HG02885 (cell line): ENCODE measurements at regions not wholly inside any gene's neighbourhood (a gene's known extent, or its start where the extent isn't known, plus 50 kb on each side); places are given as distances from the start of the nearest gene placed in this dataset.

Source experiments
- ATAC-seq: cut with Tn5 transposase; IDR thresholded peaks from one replicate; pipeline ENCODE4 v1.9.1; 2021; ENCODE audit warnings: mild to moderate bottlenecking; ENCODE audit not compliant: unreplicated experiment, poor library complexity

DNA sequence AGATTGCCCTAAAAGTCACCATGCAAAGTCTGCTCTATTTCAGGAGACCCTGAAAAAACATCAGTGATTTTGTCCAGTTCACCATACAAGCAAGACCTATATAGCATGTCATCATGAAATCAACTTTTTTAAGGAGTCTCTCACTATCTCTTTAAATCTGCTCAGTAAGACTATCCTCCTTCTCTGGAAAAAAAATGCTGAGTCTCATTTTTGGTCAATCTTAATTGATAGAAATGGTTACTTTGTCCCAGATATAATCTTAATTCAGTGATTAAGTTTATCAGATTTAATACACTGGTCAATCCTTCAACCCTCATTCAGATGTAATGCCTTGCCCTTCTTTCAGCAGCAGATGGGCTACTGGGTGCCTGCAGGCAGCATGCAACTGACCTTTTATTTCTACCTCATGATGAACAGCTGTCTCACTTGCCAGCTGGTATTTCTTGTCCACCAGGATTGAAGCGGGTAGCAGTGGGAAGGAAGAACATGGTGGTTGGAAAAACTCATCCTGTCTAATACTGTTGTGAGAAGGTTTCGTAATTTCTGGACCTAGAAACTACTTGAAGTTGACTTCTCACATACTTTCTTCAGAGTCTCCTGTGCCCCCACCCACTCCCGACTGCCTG is 375.3 kb downstream of the DNAH5 start:
- no peak for ATAC-seq

DNA sequence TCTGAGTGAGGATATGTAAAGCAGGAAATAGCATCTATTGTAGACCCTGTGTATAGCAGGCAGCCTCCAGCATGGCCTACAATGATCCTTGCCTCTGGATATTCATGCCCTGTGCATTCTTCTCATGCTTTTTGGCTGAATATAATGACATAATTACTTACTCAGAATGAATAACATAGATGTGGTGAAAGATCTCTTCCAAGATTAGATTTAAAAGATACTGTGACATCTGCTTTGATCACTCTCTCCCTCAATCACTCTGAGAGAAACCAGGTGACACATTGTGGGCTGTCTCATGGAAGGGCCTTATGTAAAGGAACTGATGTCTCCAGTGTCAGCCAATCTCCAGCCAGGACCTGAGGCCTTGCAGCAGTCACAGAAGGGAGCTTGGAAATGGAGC is 376.7 kb downstream of the DNAH5 start:
- no peak for ATAC-seq

DNA sequence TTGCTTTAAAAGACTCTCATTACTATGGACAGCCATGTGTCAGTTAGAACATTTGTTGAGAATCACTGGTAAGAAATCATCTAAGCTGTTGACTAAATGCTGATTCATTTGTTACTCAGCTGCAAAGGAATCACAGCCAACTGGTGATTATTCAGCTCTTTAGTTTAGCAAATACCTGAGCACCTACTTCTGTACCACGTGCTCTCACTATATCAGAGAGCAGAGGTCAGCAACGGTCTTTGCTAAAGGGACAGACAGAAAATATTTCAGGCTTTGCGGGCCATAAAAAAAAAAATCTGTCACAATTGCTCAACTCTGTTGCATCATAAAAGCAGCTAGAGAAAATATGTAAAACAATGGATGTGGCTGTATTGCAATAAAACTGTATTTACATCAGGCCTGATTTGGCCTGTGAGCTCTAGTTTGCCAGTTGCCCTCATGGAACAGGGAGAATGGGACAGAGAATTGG is 377.6 kb downstream of the DNAH5 start:
- ATAC-seq, result no peak

DNA sequence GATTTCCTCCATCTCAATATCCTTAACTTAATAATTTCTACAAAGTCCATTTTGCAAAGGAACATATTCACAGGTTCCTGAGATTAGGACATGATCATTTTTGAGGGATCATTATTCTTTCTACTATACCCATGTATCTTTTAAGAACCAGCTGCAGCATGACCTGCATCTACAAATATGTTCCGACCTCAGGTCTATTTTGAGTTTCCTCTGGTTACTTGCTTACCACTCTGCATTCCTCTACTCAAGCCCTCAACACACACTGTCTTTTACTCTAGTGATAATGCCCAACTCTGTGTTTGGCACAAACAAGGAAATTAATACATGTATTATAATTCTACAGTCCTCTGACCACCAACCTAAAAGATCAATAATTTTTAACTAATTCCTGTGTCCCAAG is 386.1 kb downstream of the DNAH5 start:
- ATAC-seq, result no peak

DNA sequence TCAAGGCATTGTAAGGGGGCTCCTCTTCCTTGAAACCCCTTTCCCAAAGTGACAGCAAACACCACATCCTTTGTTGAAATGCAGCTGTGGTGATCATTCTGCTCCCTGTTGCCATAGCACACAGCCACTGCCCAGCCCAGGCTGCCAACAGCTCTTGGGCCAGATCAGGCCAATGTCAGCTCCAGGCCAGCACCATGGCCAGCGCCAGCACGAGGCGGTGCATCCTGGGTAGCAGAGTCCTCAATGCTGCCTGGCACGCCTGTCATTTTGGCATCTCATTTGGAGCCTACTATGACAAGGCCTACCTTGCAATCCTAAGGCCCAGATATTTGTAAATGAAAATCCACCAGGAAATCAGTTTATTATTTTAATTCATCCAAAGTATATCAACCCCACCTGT is 390.6 kb downstream of the DNAH5 start:
- no peak for ATAC-seq

DNA sequence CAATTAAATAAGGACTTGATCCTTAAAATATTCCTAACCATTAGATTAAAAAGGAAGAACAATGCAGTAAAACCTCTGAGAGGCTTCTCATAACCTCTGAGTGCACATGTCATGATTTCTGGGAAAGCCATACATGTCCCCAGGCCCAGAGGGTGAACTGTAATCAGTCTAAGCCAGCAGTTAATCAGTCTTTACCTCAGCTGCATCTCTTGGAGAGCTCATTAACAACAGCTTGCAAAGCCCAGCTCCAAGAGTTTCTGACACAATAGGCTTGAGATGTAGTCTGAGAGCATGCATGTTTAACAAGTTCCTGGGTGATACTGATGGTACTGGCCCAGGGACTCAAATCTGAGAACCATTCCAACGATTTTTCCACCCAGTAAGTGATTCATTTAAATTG is 392.1 kb downstream of the DNAH5 start:
- ATAC-seq, result no peak

DNA sequence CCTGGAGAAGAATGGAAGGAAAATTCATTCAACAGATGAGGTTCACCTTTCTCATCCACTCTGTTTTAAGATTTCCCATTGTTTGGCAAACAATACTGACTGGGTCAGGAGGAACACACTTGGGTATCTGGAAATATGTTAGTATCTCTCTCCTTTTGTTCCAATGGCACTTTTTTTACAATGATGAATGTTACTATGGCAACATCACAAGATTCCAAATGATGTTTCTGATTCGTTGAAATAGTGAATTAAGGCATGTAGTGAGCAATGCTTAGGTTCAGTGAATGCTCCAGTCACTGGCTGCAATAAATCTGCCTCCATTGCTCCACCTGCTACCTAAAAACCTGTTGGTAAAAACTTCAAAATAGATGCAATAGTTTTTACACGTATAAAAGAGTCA is 392.8 kb downstream of the DNAH5 start:
- ATAC-seq, result no peak

DNA sequence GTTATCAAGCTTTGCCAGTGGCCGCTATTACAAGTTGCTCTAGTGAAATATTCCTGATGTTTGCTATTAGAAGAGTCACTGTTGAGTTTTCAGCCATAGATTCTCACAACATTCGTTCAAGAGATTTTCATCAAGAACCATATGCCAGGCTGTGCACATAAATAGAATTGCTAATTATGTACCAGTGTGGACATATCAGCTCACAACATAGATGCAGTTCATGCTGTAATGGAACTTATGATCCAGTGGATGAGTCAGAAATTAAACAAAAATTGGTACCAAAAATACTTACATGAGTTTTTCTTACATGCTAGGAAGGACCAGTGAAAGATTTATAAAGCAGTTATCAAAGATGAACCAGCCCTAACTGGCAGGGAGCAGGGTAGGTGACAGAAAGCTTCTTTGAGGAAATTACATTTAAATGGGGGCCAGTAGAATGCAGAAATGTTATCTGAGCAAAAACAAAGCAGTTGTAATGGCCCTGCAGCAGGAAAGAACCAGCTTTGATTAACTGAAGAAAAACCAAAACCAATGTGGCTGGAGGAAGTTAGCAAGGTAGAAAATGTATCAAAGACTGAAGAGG is 404.2 kb downstream of the DNAH5 start:
- no peak for ATAC-seq

DNA sequence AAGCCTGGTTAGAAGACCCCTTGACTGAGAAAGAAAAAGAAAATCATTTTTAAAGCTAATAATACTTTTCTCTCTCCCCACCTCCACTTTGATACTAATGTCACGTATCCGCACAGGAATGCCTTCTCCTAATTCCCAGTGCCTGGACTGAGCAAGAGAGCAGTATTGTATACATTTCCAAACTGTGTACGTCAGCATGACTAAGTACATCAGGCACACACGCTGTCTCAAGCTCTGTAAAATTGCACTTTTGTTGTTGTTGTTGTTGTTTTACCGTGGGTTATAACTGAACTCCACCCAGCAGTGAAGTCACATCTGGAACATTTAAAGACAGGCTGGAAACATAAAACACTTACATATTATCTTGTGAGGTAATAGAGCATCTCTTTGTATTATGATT is 407.6 kb downstream of the DNAH5 start:
- ATAC-seq, result no peak

DNA sequence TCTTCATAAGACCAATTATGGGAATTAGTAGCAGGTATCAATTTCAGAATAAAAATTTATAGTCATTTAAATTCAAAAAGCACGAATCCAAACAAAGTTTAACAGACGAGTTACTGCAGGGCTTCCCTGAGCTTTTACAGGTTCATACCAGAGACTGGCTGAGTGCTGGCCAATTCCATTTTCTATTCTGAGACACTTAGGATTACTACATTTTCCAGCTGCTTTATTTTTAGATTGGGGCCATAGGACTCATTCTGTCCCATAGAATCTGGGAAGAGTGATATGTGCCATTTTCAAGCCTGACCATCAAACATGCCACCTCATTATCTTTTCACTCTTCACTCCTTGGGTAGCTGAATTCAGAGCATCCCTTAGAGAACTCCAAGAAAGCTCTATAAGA is 410.7 kb downstream of the DNAH5 start:
- no peak for ATAC-seq

DNA sequence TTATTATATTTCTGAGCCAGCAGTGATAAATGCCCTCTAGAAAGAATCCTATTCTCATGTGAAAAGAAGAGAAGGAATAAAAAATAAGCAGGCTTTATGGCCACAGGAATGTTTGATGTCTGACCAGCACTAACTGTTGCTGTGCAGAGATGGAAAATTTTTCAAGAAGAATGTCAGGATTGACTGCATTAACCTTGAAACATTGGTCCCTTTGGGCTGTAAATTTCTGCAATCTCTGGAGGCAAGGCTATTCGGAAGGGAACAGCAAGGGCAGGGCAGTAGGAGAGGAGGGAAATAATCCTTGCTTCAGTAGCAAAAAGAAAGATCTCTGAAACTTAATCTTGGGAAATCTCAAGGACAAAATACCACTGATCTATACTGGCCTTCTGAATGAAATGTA is 415.2 kb downstream of the DNAH5 start:
- no peak for ATAC-seq

DNA sequence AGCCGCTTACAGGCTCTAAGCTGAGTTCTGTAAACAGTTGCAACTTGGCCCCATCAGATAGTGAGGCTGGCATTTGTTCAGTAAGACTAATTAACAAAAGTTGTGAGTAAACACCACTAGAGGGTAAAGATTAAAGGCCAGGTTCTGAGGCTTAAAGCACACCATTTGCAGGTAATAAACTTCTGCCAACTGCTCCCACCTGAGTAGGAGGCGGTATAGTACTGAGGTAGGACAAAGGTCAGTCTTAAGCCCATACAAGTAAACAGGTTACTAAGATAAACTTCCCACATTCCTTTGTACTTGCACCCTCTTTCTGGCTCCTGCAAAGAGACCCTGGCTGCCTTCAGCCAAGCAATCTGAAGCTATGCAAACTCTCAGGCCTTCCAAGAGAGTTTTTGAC is 419.6 kb downstream of the DNAH5 start:
- ATAC-seq, result no peak

DNA sequence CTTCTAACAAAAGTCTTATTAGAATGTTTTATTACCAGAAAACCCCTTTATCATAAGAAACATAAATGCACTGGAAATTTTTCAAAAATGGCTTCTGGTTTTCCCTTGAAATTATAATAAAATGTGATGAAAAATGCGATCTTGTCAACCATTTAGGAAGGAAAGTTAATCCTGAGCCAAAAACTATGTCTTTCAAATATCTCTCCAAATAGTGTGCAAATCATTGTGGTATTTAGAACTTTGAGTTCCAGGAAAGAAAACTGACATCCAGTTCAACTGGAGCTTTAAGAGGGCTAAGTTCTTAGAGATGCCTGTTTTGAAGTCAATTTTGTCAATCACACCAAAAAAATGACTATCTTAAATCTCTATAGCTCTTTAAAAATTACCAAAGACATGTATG is 425.4 kb downstream of the DNAH5 start:
- no peak for ATAC-seq

DNA sequence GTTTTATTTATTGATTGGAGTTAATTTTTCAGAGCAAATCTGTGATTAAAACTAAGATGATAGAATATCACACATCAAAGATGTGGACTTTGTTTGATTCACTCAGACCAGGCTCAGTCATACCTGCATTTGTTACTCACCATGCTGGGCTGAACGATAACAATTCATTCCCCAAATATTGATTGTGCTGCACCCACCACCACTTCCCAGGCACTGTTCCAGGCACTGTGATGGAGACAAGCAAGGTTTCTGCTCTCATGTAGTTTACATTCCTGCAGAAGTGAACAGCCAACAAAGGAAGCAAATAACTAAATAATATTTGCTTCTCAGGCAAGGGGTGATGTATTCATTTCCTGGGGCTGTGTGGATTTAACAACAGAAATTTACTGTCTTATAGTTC is 428.3 kb downstream of the DNAH5 start:
- no peak for ATAC-seq

DNA sequence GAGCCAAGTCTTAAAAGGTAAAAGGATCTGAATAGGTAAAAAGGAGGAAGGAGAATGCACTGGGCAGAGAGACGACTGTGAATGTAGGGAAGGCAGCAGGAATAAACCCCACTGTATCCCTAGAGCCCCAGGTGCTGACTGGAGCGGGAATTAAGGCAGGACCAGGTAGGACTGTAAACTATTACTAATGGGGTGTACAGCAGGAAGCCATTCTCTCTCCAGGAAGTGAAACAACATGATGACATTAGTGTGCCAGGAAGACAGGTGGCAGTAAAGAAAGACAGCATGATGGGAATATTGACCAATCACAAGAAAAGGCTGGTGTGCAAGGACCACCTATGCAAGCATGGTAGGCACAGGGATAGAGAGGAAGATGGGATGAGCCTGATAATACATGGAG is 433.0 kb downstream of the DNAH5 start:
- no peak for ATAC-seq

DNA sequence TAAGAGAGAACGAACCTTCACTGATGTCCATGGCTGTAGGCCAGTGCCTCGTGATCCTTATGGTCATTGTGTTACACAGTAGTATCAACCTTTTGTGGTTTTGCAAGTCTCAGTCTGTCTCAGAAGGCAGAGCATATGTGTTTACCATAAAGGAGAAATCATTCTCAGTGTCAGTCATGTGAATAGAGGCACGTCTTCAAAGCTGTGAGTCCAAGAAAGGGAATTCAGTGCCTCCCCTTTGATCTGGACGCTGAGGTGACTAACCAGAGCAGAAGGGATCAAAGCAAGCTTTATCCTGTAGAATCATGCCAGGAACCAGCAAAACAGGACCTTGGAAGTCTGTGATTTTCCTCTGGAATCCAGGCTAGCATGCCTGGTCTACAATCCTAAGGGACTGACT is 433.9 kb downstream of the DNAH5 start:
- ATAC-seq, result no peak

DNA sequence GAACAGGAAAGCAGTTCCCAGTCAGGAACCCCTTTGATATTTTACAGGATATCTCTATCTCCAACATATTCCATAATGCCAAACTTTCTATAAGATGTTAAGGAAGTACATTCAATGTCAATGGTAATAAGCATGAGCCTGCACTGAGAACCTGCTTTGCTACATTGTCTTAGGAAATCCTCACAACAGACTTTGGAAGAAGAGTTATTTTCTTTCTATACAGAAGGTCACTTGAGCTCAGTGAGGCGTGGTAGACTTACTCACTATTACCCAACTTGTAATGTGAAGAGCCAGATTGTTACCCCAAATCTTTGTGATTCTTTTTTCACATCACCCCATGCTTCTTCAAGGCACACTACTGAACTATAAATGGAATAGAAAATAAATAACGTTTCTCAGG is 435.9 kb downstream of the DNAH5 start:
- ATAC-seq, result no peak

DNA sequence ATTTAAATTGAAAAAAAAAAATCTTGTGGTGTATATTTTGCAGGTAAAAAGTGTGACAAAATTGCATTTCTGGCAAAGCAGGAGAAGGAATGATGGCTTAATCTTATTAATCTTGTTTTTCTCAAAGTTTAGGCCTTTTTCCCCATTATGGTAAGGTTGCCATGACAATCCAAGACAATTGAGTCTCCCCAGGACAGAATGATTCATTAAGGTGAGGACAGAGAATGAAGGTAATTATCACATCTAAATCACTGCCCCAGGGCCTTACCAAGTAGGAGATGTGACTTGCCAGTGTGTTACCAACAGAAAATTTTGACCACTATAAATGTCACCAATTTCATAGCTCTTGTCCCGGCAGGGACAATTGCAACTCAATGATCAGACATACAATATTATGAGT is 439.2 kb downstream of the DNAH5 start:
- ATAC-seq, result no peak

DNA sequence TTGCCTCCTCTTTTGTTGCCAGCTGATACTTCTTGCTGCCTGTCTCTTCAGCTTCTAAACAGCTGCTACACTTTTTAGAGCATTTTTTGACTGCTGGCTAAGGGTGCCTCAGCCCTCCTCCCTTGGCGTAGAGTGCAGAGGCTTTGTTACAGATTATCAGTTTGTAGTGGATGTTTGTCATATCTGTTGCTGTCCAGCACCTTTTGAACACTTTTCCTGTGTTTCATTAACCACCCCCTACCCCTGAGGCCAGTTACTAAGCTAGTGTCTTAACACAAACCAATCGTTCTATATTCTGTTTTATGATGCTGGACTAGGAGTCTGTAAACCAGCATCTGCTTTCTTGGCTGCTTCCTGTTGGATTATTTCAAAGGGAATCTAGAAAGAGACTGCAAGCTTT is 441.5 kb downstream of the DNAH5 start:
- ATAC-seq, result no peak

DNA sequence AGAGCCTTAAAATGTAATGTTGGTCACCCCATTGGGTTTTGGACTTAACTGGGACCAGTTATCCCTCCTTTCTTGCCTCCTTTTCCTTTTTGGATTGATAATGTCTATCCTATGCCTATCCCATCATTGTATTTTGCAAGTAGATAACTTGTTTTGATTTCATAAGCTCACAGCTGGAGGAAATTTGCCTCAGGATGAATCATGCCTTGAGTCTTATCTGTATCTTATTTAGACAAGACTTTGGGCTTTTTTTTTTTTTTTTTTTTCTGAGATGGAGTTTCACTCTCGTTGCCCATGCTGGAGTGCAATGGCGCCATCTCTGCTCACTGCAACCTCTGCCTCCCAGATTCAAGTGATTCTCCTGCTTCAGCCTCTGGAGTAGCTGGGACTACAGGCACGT is 443.3 kb downstream of the DNAH5 start:
- ATAC-seq, result no peak

DNA sequence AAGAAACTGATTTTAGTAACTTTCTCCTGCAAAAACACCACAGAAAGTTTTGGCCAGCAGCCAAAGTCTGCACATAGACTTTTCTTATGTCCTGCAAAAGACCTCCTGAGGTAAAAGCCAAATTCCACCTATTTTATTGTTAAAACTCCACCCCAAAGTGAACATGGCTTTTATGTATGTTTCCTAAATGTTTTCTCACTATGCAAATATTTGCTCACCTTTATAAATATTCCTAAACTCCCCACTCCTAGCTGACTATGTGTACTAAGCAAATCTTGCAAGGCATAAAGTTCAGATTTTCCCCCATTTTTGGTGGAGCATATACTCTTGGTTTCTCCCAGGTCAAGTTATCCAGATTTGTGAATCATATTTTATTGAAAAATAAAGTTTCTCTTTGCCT is 446.2 kb downstream of the DNAH5 start:
- no peak for ATAC-seq

DNA sequence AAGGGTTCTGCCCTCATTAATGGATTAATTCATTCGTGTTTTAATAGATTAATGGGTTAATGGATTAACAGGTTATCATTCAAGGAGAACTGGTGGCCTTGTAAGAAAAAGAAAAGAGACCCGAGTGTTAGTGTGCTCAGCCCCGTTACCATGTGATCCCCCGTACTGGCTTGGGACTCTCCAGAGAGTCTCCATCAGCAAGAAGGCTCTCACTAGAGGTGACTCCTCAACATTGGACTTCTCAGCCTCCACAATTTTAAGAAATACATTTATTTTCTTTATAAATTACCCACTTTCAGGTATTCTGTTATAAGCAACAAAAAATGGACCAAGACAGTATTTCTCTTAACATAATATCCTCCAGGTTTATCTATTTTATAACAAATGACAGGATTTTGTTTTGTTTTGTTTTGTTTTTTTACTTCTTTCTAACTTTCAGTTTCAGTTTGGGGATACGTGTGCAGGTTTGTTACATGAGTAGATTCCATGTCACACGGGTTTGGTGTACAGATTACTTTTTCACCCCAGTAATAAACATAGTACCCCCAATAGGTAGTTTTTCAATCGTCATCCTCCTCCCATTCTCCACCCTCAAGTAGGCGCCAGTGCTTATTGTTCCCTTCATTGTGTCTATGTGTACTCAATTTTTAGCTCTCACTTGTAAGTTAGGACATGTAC is 456.1 kb downstream of the DNAH5 start:
- ATAC-seq, result no peak
